ENCODE measurements at regions not wholly inside any gene's neighbourhood (a gene's known extent, or its start where the extent isn't known, plus 50 kb on each side); places are given as distances from the start of the nearest gene placed in this dataset.

DNA sequence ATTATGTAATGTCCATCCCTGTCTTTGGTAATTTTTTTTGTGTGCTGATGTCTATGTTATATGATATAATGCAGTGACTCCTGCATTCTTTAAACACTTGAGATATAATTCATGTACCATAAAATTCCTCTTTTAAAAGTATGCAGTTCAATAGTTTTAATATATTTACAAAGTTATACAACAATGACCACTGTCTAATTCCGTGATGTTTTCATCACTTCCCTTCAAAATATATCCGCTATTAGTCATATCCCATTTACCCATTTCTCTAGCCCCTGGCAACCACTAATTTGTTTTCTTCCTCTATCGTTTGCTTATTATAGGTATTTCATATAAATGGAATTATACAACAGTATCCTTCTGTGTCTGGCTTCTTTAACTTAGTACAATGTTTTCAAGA lies 64.9 kb upstream of the SUCLG2 start:
- no peak for DNase-seq (ENCODE audit: low read depth in 1 of 2, low spot score in 1 of 2)

DNA sequence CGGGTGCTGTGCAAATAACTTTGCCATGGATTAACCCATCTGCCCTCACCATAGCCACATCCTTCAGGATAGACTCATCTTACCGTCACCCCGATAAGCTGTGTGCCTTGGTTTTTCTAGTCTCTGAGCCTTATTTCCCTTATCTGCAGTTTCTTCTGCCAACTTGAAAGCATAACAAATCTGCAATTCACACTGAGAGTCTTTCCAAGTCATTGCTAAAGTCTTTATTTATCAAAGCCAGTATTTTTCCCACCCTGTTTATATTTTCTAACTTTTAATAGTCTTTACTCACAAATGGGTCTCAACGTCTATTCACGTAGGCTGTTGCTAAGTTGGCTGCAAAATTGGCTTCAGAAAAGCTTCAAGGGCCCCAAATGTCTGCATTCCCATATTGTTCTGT lies 61.6 kb upstream of the SUCLG2 start:
- DNase-seq (ENCODE audit: low read depth in 1 of 2, low spot score in 1 of 2), result no peak

DNA sequence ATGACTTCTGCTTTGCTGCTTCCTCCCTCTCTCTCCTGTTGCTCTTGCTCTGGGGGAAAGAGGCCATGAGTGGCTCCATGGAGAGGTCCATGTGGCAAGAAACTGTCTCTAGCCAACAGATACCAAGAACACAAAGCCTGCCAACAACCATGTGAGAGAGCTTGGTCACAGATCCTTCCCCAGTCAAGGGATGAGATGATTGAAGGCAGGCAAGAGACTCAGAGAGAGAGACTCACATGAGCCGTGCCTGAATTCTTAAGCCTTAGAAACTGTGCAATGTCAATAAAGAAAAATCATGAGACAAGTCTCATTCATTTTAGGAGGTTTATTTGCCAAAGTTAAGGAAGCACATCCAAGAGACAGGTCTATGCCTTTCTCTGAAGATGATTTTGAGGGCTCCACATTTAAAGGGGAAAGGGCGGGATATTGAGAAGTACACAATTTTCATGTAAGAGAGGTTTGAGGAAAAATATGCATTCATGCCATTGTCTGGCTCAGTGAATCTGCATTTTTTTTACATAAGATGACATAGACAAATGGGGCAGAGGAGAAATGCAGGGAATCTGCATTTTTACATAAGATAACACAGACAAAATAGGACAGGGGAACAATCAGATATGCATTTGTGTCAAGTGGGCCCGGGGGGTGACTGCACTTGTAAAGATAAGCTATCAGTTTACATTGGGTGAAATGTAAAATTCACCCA lies 59.5 kb upstream of the SUCLG2 start:
- no peak for DNase-seq (ENCODE audit: low read depth in 1 of 2, low spot score in 1 of 2)

DNA sequence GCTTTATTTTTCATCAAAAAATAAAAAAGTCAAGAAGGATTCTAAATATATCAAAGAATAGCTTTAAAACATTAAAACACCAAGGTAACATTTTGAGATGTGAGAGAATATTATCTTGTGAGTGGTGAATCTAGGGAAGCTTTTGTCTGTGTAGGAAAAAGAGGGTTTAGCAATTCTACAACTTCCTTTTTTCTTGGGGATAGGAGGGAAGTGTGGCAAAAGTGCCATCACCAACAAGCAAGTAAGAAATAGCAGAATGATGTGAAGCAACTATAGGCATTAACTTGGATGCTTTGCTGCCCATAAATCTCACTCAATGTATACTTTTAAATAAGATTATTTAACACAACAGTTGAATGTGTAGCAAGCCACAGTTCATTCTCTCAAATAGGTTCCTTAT lies 57.8 kb upstream of the SUCLG2 start:
- DNase-seq (ENCODE audit: low read depth in 1 of 2, low spot score in 1 of 2), result no peak

DNA sequence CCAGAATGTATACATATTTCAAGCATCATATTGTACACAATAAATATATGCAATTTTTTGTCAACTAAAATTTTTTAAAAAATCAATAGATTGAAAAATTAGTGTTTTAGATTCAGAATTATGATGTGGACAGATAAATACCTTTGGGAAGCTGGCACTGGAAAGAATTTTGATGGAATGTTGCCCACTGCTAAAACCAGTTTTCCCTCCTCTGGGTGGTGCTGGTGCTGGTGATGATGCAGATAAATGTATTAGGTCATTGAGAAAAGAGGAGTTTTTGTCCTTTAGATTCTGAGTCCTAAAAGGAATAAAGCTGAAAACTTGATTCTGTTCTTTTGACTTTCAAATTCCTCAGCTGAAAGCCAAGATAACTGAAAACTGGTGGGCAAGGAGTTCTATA lies 56.0 kb upstream of the SUCLG2 start:
- no peak for DNase-seq (ENCODE audit: low read depth in 1 of 2, low spot score in 1 of 2)

DNA sequence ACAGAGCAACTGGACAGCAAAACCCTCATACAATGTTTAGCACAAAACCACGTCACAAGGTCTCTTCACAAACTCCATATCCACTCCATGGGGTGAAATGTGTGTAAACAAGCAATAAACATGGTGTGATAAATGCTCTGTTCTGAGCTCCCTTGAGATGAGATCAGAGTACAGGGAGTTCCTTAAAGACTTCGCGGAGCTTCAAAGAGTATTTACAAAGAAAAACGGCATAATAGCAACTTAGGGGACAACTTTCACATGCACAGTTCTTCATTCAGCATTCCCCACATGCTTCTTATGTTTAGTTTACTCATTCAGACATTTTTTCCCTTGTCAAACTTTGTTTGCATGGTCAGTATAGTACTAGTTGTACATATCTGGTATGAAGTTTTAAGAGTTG lies 52.5 kb upstream of the SUCLG2 start:
- DNase-seq (ENCODE audit: low read depth in 1 of 2, low spot score in 1 of 2), result no peak

DNA sequence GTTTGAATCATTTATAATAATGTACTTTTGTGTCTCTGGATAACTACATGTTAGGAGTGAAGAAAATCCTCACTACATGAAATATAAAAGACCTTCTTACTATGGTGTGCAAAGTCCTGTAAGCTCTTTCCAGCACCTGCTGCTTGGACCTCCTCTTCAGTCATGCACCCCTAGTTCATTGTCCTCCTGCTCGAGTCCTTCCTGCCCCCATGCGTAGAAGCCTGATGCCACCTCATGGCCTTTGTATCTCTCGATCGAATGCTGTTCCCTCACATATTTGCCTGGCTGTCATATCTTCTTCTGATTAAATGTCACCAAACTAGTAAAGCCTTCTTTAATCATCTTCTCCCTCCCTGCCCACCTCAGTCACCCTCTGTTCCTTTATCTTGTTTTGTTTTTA lies 49.9 kb upstream of the SUCLG2 start:
- DNase-seq (ENCODE audit: low read depth in 1 of 2, low spot score in 1 of 2), result no peak

Measured in stimulated activated CD4-positive, alpha-beta T cell treated with anti-CD3 and anti-CD28 coated beads, Interleukin-15, amount 100 ng/mL, for 1 hour (primary cell).